GM18870 (cell line): ENCODE measurements at regions not wholly inside any gene's neighbourhood (a gene's known extent, or its start where the extent isn't known, plus 50 kb on each side); places are given as distances from the start of the nearest gene placed in this dataset.

Experiments used
- ATAC-seq: cut with Tn5 transposase; IDR thresholded peaks from one replicate; pipeline ENCODE4 v1.9.1; 2021; ENCODE audit warnings: moderate library complexity; ENCODE audit not compliant: unreplicated experiment

DNA sequence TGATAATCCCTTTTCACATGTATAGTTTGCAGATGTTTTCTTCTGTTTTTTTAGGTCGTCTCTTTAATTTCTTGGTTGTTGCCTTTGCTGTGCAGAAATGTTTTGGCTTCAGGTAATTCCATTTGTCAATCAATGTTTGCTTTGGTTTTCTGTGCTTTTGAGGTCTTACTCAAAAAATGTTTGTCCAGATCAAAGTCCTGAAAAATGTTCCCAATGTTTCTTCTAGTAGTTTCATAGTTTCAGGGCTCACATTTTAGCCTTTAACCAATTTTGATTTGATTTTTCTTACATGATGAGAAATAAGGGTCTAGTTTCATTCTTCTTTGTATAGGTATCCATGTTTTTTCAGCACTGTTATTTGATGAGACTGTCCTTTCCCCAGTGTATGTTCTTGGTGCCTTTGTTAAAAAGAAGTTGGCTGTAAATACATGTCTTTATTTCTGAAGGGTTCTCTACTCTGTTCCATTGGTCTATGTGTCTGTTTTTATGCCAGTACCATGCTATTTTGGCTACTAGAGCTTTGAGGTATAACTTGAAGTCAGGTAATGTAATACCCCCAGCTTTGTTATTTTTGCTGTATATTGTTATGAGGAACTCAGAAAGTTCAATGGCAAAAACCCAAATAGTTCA is 578.7 kb upstream of the SEL1L start:
- ATAC-seq = no peak

DNA sequence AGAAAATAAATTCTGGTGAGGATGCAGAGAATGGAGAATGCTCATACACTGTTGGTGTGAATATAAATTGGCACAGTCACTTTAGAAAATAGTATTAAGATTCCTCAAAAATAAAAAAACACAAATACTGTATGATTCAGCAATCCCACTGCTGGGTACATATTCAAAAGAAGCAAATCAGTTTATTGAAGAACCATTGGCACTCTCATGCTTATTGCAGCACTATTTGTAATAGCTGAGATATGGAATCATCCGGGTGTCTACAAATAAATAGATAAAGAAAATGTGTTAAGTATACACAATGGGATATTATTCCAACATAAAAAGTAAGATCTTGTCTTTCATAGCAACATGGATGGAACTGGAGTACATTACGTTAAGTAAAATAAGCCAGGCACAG is 579.4 kb upstream of the SEL1L start:
- no peak for ATAC-seq

DNA sequence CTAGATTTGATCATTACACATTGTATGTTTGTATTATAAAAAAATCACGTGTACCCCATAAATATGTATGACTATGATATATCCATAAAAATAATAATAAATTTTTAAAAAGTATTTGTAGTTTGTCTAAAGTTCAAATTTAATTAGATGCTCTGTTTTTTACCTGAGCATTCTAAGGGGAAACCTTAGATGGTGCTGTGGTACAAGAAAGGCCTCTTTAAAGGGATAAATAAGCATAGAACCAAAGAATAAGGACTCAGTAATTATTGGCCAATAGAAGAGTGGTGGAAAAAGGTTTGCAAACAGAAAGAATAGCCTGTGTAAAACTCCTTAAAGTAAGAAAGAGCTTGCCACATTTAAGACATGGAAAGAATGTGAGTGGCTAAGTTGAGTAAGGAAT is 580.1 kb upstream of the SEL1L start:
- ATAC-seq = no peak

DNA sequence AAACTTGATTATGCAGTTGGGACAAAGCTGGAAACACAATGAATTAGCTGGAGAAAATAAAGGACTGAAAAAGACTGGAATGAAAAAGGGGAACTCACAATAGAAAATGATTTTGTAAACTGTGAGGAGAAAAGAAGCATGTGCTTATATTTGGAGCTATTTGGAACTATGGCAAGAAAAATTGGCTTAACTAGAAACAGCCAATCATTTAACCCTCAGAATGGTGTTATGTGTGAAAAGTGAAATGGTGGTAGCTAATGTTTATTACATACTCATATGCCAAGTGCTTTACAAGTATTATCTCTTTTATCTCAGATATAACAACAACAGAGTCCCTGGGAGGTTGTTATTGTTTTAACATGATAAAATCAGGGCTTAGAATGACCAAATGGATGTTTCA is 583.1 kb upstream of the SEL1L start:
- ATAC-seq = no peak

DNA sequence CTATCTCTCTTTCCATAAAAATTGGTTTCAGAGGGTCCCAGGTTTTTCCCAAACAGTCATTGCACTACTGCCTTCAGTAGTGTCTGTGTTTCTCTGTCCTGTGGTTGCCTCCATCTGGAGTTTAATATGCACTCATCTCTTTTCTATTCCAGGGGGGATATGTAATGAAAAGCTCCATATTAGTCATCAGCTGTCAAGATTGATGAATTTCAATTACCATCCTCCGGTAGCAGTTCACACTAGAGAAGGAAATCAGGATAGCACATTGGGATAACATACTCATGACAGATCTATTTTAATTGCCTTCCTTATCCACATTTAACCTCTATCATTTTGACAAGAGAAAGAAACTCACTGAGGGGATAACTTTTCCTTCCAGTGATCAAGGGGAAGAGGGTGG is 589.0 kb upstream of the SEL1L start:
- no peak for ATAC-seq

DNA sequence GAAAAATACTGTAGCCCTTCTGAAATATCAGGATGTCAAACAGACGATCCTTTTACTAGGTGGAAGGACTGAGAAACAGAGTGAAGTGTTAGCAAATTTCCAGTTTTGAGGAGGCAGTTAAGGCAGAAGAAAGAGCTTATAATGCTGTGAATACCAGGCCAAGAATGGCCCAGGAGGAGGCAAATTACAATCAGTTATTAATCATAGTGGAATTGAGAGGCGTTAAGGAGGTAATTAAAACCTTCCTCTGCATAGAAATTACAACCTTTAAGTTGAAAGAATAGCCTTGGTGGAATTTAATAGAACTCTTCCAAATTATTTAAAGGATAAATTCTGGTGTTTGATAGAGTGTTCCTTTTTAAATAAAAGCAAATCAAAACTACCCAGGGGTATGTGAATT is 590.9 kb upstream of the SEL1L start:
- no peak for ATAC-seq

DNA sequence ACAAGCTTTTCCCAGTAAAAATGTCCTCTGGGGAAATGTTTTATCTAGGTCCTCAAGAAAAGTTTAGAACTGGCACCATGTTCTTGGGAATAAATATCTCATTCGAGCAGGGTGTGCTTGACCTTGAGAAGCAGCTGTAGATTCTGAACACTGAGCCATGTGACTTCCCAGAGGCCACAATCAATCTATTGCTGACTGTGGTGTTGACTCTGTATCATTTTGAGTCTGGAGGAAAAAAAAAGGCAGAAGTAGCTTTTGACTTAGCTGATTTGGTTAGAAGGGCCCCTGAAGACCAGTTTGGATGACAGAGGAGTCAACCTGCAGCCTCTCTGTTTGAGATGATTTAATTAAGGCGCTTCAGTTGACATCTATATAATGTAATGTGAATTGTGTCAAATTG is 592.4 kb upstream of the SEL1L start:
- no peak for ATAC-seq

DNA sequence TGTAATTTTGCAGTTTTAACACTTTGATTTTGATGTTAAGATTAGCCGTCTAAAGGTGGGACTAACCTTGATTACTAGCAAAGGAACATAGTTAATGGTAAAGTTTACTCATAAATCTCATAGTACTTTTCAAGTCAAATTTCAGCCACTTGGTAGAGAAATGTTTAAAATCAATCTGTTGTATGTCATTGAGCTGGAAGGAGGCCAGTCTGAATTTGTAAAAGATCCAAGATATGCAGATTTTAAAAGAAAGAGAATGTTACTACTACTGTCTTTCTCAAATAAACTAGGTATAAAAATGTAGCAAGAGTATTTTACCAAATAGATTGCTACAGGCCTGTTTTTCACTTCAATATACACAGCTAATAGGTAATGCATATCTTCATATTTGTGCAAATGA is 600.8 kb upstream of the SEL1L start:
- ATAC-seq = no peak

DNA sequence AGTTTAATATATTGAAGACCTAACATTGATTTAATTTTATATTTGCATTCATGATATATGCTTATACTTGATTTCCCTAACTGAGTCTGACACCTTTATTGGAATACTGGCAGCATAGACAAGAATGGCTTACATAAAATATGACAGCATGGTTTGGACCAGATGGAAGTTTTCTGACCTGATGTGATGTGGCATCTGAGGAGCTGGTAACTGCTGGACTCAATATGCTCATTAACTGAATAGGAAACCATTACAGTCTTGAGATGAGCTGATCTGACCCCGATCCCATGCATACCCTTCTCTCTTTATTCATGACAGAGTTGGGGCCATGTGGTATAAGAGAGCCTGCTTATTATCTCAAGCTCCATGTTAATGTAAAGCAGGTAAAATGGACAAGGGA is 604.8 kb upstream of the SEL1L start:
- ATAC-seq = no peak

DNA sequence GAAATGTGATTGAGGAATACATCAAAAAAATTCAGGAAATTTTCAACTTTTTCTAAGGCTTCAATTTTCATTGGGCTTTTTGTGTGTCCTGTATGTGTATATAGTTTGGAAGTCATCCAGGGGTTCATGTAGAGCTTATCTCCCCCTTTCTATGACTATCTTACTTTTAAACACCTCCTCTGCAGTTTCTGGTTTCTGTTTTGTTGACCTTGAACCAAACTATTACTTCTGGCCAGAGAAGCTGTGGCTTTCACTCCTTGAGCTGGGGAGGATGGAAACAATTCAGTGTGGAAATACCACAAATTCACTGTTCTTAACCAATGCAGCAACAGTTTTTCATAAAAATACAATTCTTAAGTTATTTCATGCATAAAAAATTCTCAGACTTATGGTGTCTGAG is 613.2 kb upstream of the SEL1L start:
- ATAC-seq = no peak

DNA sequence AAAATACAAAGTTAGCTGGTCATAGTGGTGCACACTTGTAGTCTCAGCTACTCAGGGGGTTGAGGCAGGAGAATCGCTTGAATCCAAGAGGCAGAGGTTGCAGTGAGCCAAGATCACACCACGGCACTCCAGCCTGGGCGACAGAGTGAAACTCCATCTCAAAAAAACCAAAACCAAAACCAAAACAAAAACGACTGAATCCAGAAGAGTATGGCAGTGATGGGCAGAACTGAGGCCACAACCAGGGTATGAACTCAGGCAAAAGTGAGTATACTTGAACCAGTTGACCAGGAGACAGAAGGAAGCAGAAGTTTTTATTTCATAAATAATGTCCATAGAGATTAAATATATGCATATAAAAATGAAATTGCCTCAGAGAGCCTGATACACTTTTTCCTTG is 620.0 kb upstream of the SEL1L start:
- no peak for ATAC-seq

DNA sequence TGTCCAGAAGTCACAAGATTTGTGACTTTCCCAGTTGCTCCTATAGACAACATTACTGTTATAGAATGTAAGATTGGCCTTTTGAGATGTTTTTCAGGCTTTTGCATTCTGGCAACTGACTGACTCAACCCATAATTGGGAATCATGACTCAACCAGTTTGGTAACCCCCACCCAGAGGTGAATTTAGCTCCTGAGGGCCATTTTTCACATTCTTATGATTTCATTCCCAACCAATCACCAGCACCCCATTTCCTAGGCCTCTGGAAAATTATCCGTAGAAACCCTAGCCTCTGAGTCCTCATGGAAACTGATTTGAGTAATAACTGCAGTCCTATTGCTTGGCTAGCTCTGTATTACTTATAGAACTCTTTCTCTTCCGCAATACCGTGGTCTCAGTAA is 626.0 kb upstream of the SEL1L start:
- ATAC-seq = no peak

DNA sequence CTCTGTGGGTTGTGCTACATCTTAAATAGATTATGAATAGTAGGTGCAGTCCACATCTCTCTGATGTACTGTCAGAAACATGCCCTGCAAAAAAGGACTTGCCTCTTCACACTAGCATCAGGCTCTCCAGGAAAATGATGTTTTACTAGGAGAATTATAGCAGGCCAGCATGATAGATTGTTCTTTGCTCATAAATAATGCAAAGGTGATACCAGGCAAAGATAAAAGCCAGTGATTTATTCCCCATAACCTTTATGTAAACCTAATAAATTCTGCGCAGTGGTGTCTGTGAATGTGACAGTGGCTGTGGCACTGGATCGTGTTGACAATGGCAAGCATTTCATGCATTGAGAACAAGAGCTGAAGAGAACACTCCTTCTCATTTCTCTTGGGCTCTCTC is 646.5 kb upstream of the SEL1L start:
- no peak for ATAC-seq

DNA sequence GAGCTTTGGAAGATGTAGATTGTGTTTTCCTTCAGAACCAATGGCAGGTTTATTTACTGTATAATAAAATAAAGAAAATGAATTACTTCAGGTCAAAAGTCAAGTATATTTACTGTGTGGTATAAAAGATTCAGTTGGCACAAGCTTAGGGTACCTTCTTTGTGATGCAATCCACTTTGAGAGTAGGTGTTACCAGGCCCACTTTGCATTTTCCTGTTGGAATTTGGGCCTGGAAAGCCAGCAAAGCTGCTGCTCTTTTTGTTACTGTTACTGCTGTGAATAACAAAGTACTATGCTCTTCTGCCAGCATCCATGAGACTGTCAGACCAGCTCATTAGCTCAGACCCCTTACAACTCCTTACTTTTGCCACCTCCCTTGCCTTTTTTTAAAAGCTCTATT is 649.0 kb upstream of the SEL1L start:
- ATAC-seq = no peak

DNA sequence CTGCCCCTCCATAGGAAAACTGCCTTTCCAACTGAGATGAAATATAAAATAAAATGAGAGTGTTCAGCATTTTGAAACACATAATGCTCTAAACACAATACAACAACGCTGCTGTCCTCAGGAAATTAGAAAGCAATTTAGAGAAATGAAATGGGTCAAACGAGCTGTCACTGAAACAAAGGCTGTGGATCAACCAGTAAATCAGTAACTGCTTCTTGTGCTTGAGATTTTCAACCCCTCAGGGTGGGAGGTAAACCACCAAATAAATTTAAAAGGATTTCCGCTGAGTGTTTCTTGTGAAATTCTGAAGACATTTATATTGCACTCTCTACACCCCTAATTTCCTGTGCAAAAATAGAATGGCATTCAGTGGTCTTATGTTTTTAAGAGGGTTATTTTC is 657.1 kb upstream of the SEL1L start:
- no peak for ATAC-seq

DNA sequence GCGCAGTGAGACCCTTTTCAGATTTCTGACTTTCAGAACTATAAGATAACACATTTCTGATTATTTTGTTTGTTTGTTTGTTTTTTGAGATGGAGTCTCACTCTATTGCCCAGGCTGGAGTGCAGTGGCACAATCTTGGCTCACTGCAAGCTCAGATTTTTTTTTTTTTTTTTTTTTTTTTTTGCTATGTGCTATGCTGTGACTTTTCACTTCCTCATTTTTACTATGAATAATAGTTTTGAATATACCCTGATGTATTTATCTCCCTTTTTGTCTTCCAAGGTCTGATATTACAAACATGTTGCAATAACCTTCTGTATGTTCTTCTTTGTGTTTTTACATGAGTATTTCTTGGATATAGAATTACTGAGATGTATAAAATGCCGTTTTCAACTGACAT is 658.7 kb upstream of the SEL1L start:
- ATAC-seq = no peak

DNA sequence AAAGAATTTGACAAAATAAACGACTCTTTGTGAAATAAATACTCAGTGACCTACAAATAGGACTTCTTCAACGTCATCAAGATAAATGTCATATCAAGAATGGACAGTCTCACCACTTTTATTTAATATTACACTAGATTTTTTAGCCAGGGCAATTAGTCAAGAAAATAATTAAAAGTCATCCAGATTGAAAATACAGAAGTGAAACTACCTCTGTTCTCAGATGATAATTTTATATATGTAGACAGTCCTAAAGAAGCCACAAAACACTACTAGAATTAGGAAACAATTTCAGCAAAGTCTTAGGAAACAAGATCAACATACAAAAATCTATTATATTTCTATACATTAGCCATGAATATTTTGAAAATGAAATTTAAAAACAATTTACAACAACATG is 689.6 kb upstream of the SEL1L start:
- no peak for ATAC-seq

DNA sequence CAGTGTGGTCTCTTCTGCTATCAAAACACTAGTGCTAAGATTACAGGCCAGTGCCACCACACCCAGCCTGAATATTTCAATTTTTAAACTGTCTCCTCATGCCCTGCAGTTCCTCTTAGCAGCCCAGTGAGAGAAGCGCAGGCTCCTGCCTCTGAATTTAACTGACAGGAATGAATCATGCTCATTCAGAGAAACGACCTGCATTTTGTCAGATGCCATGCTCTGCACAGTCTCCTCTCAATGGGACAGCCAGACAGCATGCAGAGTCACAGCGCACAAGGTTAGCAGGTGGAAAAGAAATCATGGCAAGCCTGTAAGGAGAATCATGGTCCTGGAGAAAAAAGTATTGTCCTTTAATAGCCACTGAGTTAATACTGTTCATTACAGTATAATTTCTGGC is 691.0 kb upstream of the SEL1L start:
- no peak for ATAC-seq

DNA sequence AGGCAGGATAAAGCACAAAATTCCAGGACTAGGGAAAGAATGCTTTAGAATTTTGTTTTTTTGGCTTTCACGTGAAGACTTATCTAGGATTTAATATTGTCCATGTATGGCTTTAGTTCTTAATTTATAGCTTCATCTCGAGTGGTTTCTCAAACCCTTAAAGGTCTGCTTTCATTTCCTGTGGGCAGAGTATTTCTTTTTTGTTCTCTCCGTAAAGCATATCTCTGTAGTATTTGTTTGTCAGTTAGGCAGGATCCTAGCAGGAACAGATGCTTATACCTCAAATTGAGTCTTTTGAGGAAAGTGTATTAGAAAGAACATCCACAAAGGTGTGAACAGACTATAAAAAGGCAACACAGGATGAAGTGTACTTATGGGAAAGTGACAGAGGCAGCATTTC is 697.1 kb upstream of the SEL1L start:
- no peak for ATAC-seq

DNA sequence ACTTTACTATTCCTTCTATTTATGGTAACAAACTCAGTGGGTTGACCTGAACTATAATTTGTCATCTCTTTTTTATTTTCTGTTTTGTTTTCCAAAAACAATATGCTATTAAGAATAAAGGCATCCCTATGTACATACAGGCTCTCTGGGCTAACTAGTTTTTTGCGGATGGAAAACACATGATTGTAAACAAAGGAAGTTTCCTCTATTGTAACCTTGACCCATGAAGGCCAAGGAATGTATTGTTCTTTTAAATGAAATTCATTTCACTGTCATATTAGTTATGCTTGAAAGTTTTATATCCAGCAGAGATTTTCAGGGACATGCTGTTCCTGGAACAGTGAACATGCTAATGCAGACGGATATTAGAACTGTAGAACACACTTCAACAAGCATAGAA is 705.0 kb upstream of the SEL1L start:
- ATAC-seq = no peak

DNA sequence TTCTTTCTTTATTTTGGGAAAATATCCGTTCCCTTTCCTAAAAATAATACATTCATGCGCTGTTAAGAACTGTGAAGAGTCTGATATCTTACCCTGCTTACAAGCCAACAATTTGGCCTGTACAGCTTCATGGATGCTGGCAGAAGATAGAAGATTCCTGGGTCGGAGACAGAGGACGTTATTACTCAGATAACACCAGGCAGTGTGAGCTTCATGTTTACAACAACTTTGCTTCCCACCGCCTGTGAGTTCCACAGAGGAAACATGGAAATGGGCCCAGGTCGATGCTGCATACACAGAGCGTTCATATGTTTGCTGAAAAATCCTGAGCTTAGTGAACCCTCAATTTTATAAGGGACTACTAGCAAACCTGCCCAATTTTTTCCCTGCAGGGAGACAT is 705.6 kb upstream of the SEL1L start:
- ATAC-seq = no peak

DNA sequence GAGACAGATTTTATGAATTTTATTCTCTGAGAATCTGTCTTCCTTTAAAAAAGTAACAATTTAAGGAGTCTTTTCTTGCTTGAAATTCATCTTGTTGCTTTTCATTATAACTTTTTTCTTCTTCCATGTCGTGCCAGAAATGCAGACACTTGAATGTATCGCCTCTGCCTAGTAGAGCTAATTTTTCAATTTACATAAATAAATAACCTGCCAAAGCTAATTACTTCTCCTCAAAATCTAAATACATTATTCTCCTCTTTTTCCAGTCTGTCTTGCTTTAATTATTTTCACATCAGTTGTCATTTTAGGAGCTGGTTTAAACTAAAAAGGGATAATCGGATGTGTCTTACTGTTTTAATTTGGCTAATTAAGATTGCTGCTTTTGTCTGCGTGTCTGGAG is 711.1 kb upstream of the SEL1L start:
- no peak for ATAC-seq

DNA sequence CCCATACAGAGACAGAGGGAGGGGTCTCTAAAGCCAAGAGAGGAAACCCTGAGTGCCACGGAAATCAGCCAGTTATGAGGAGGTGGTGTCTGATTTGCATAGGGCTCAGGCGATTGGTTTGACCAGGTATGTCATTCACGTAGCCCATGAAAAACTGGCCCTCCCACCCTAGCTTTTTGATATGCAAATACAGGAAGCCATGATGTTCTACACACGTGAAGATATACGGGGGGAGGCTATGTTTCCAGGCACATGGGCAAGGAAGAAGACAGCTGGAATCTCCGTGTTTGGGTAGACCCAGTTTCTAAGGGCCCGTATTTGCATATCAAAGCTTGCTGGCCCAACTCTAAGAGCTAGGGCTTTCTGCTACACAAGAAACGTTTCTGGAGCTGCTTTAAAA is 717.8 kb upstream of the SEL1L start:
- ATAC-seq = no peak

DNA sequence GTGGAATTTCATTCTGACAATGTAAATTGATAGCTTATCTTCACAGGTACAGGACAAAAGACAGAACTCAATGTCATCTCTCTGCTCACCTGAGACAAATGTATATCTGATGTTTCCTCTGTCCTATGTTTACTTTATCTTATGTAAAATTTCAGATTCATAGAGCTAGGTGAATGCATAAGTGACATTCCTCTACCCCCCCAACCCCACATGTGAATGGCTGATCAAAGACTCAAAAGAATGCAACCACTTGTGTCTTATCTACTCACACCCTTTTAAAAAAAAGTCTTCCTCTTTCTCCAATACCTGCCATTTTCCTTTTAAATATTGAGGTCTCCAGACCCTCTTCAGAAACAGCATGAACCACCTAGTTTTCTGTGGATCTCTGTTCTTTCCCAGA is 736.6 kb upstream of the SEL1L start:
- no peak for ATAC-seq
